ENCODE measurements at regions not wholly inside any gene's neighbourhood (a gene's known extent, or its start where the extent isn't known, plus 50 kb on each side); places are given as distances from the start of the nearest gene placed in this dataset.
"Not testable (repeated sequence)": the region's sequence is repeated elsewhere in the genome, so short reads cannot be mapped to it uniquely, and the experiment has no call there.

DNA sequence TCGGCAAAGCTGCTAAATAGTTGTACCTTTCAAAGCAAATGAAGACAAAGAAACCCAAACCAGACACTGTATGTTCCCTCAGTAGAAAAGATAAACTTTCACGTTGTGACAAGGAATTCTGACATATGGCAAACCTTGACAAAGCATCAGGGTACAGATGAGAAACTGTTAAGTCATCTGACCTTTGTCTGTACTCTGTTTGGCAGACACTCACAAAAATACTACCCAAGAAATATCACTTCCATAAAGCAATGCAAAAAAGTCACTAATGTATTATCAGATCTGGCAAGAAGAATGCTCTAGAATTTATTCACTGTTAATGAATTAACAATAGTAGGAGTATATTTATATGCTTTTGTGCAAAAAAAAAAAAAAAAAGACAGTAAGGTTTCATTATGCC lies 843.7 kb downstream of the DIAPH3 start:
- H3K9me3 ChIP-seq (ENCODE audit: control insufficient read depth in 4 of 4, low read length in 3 of 4): no peaks in the 10 kb centered on the region
- no peak for TF ChIP-seq NR2F2 (IDR thresholded peaks at IDR 0.05)
- TF ChIP-seq RXRA (IDR thresholded peaks at IDR 0.05): no peak
- TF ChIP-seq, protein P1, sequence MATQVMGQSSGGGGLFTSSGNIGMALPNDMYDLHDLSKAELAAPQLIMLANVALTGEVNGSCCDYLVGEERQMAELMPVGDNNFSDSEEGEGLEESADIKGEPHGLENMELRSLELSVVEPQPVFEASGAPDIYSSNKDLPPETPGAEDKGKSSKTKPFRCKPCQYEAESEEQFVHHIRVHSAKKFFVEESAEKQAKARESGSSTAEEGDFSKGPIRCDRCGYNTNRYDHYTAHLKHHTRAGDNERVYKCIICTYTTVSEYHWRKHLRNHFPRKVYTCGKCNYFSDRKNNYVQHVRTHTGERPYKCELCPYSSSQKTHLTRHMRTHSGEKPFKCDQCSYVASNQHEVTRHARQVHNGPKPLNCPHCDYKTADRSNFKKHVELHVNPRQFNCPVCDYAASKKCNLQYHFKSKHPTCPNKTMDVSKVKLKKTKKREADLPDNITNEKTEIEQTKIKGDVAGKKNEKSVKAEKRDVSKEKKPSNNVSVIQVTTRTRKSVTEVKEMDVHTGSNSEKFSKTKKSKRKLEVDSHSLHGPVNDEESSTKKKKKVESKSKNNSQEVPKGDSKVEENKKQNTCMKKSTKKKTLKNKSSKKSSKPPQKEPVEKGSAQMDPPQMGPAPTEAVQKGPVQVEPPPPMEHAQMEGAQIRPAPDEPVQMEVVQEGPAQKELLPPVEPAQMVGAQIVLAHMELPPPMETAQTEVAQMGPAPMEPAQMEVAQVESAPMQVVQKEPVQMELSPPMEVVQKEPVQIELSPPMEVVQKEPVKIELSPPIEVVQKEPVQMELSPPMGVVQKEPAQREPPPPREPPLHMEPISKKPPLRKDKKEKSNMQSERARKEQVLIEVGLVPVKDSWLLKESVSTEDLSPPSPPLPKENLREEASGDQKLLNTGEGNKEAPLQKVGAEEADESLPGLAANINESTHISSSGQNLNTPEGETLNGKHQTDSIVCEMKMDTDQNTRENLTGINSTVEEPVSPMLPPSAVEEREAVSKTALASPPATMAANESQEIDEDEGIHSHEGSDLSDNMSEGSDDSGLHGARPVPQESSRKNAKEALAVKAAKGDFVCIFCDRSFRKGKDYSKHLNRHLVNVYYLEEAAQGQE (IDR thresholded peaks at IDR 0.05): no peak
- H3K9ac ChIP-seq (ENCODE audit: low read depth in 1 of 2, low read length in 2 of 2): no peak overlapping the region
- DNase-seq (ENCODE audit: low spot score): no peak
- no peak overlapping the region for H3K27ac ChIP-seq (ENCODE audit: low read depth in 1 of 2, low read length in 2 of 2)
- H3K36me3 ChIP-seq (ENCODE audit: control insufficient read depth in 4 of 4, insufficient read depth in 3 of 4, low read depth in 1 of 4, low read length in 3 of 4): no peaks in the 10 kb centered on the region
- no peaks in the 10 kb centered on the region for H3K4me1 ChIP-seq (ENCODE audit: control insufficient read depth in 4 of 4, insufficient read depth in 4 of 4, low read length in 3 of 4)
- WGBS: 44% methylated on average over 2 of the region's 2 CpGs
- no peak overlapping the region for H3K4me3 ChIP-seq (ENCODE audit: low read depth in 1 of 3, low read length in 3 of 3)
- no peaks in the 10 kb centered on the region for H3K27me3 ChIP-seq (ENCODE audit: control insufficient read depth in 4 of 4, insufficient read depth in 4 of 4, low read length in 3 of 4)

DNA sequence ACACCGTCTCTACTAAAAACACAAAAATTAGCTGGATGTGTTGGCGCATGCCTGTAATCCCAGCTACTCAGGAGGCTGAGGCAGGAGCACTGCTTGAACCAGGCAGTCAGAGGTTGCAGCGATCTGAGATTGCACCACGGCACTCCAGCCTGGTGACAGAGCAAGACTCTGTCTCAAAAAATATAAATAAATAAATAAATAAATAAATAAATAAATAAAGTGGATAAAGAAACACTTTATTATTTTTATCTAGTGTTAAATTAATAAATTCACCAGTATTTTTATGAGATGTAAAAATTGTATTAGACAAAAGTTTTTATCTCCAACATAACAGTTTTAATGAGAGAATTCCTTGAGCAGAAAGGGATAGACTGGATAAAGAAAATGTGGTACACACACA lies 839.3 kb downstream of the DIAPH3 start:
- 94% methylated on average over 4 of the region's 4 CpGs for WGBS
- H3K4me1 ChIP-seq (ENCODE audit: control insufficient read depth in 4 of 4, insufficient read depth in 4 of 4, low read length in 3 of 4); H3K27ac ChIP-seq (ENCODE audit: low read depth in 1 of 2, low read length in 2 of 2); H3K27me3 ChIP-seq (ENCODE audit: control insufficient read depth in 4 of 4, insufficient read depth in 4 of 4, low read length in 3 of 4); H3K9ac ChIP-seq (ENCODE audit: low read depth in 1 of 2, low read length in 2 of 2); H3K9me3 ChIP-seq (ENCODE audit: control insufficient read depth in 4 of 4, low read length in 3 of 4); H3K4me3 ChIP-seq (ENCODE audit: low read depth in 1 of 3, low read length in 3 of 3); H3K36me3 ChIP-seq (ENCODE audit: control insufficient read depth in 4 of 4, insufficient read depth in 3 of 4, low read depth in 1 of 4, low read length in 3 of 4); DNase-seq (ENCODE audit: low spot score): not testable (repeated sequence)

DNA sequence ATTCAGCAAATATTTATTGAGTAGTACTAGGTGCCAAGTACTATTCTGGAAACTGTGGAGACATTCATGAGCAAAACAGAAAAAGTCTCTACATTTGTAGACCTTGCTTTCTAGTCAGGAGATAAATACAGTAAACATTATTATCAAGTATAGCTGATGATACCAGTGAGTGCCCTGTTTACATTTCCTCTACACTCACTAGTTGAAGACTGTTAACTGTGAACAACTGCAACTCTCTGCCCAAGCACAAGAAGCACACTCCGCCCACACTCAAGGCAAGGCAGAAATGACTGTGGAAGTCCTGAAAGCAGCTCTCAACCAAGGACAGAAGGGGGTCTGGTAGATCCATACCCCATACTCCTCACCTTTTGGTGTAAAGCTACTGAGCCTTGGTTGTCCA lies 837.0 kb downstream of the DIAPH3 start:
- Histone ChIP-seq H3K27ac (ENCODE audit: low read depth in 1 of 2, low read length in 2 of 2) (no peak overlapping the region), H3K9me3 (ENCODE audit: control insufficient read depth in 4 of 4, low read length in 3 of 4) (no peaks in the 10 kb centered on the region), H3K4me1 (ENCODE audit: control insufficient read depth in 4 of 4, insufficient read depth in 4 of 4, low read length in 3 of 4) (no peaks in the 10 kb centered on the region), H3K4me3 (ENCODE audit: low read depth in 1 of 3, low read length in 3 of 3) (no peak overlapping the region), H3K36me3 (ENCODE audit: control insufficient read depth in 4 of 4, insufficient read depth in 3 of 4, low read depth in 1 of 4, low read length in 3 of 4) (no peaks in the 10 kb centered on the region), H3K9ac (ENCODE audit: low read depth in 1 of 2, low read length in 2 of 2) (no peak overlapping the region), H3K27me3 (ENCODE audit: control insufficient read depth in 4 of 4, insufficient read depth in 4 of 4, low read length in 3 of 4) (no peaks in the 10 kb centered on the region)
- no peak for DNase-seq (ENCODE audit: low spot score)
- WGBS: 83% methylated on average over 1 of the region's 1 CpG
- TF ChIP-seq MAX (IDR thresholded peaks at IDR 0.05) (no peak), FOXA1 (IDR thresholded peaks at IDR 0.05) (no peak), GABPA (IDR thresholded peaks at IDR 0.05 in 1 of 2, conservative IDR thresholded peaks at IDR 0.05 in 1 of 2) (no peak), HNF4G (IDR thresholded peaks at IDR 0.05) (no peak), EGR1 (IDR thresholded peaks at IDR 0.05; ENCODE audit: low read depth in 2 of 2) (no peak), JUND (IDR thresholded peaks at IDR 0.05) (no peak), RXRA (IDR thresholded peaks at IDR 0.05) (no peak)
- TF ChIP-seq, protein P2, sequence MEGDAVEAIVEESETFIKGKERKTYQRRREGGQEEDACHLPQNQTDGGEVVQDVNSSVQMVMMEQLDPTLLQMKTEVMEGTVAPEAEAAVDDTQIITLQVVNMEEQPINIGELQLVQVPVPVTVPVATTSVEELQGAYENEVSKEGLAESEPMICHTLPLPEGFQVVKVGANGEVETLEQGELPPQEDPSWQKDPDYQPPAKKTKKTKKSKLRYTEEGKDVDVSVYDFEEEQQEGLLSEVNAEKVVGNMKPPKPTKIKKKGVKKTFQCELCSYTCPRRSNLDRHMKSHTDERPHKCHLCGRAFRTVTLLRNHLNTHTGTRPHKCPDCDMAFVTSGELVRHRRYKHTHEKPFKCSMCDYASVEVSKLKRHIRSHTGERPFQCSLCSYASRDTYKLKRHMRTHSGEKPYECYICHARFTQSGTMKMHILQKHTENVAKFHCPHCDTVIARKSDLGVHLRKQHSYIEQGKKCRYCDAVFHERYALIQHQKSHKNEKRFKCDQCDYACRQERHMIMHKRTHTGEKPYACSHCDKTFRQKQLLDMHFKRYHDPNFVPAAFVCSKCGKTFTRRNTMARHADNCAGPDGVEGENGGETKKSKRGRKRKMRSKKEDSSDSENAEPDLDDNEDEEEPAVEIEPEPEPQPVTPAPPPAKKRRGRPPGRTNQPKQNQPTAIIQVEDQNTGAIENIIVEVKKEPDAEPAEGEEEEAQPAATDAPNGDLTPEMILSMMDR (IDR thresholded peaks at IDR 0.05; ENCODE audit: low read depth, low read length, missing input control): no peak
- TF ChIP-seq, protein P1 (IDR thresholded peaks at IDR 0.05): no peak
